Type B pancreatic cell (in vitro differentiated cells): ENCODE measurements at regions not wholly inside any gene's neighbourhood (a gene's known extent, or its start where the extent isn't known, plus 50 kb on each side); places are given as distances from the start of the nearest gene placed in this dataset.

Source experiments
- DNase-seq: peaks from one replicate; pipeline ENCODE4 v3.0.0; 2021; ENCODE audit warnings: mixed read lengths; ENCODE audit not compliant: unreplicated experiment; ENCODE audit errors: extremely low spot score
- H3K27ac Mint-ChIP-seq: 2 replicates; pipeline ENCODE4 v1.8.0; 2021; ENCODE audit warnings: mild to moderate bottlenecking, mixed read lengths
- H3K27me3 Mint-ChIP-seq: 2 replicates; pipeline ENCODE4 v1.8.0; 2021; ENCODE audit warnings: mixed read lengths
- H3K36me3 Mint-ChIP-seq: 2 replicates; pipeline ENCODE4 v1.8.0; 2021; ENCODE audit warnings: mixed read lengths
- H3K4me1 Mint-ChIP-seq: one replicate; pipeline ENCODE4 v1.8.0; 2021; ENCODE audit warnings: mixed read lengths; ENCODE audit not compliant: unreplicated experiment
- H3K4me3 Mint-ChIP-seq: 2 replicates; pipeline ENCODE4 v1.8.0; 2021; ENCODE audit warnings: mild to moderate bottlenecking, mixed read lengths
- H3K9me3 Mint-ChIP-seq: 2 replicates; pipeline ENCODE4 v1.8.0; 2021; ENCODE audit warnings: mixed read lengths
- CTCF ChIP-seq: fragments of 200-600 bp; sonication (generic); conservative IDR thresholded peaks from 2 replicates; pipeline ENCODE4 v1.5.0; 2021; ENCODE audit warnings: antibody characterized with exemption, mild to moderate bottlenecking

- DNase-seq: no peak
- H3K4me1 Mint-ChIP-seq: no peaks in the 10 kb centered on the region
- no peak overlapping the region for H3K27ac Mint-ChIP-seq
- H3K36me3 Mint-ChIP-seq: no peaks in the 10 kb centered on the region
- peaks cover 4% of the 10 kb centered on the region for H3K27me3 Mint-ChIP-seq
- no peaks in the 10 kb centered on the region for H3K9me3 Mint-ChIP-seq
- TF ChIP-seq CTCF: no peak
- no peak overlapping the region for H3K4me3 Mint-ChIP-seq
Measured at GRCh38 chr4:155001251-155001650, 207.2 kb upstream of the NPY2R start.

DNA sequence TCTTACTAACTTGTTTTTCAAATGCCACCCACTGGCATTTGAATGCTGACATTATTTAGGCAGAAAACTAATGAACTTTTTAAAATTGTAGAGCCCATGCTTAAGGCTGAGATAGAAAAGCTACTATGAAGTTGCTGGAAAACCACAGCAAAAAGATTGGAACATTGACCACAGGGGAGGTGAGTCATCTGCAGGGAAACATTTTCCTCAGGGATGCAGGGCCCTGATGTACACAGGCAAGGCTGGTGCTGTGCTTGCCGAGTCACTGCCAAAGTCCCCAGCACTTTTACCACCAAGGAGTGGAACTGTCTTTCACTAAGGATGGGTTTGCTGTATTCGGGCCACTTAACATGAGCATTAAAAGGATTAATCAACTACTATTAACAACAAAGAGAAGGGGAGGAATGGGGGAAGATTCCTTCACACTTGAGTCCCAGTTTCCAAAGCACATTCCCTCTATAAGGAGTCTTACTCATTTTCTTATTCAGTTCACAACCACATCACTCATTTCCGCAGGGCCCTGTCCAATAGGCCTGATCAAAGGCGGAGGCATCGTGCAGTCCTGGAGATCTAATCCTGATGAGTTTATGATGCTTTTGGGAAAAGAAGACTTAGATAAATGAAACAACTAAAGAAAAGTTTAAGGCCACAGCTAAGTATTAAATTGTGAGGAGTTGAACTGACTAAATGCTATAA, 202.9 kb upstream of the NPY2R start:
- no peak for DNase-seq
- Mint-ChIP-seq H3K4me1 (no peaks in the 10 kb centered on the region), H3K27ac (no peak overlapping the region), H3K36me3 (no peaks in the 10 kb centered on the region), H3K27me3 (peaks cover 4% of the 10 kb centered on the region), H3K4me3 (no peak overlapping the region), H3K9me3 (no peaks in the 10 kb centered on the region)
- no peak for TF ChIP-seq CTCF

DNA sequence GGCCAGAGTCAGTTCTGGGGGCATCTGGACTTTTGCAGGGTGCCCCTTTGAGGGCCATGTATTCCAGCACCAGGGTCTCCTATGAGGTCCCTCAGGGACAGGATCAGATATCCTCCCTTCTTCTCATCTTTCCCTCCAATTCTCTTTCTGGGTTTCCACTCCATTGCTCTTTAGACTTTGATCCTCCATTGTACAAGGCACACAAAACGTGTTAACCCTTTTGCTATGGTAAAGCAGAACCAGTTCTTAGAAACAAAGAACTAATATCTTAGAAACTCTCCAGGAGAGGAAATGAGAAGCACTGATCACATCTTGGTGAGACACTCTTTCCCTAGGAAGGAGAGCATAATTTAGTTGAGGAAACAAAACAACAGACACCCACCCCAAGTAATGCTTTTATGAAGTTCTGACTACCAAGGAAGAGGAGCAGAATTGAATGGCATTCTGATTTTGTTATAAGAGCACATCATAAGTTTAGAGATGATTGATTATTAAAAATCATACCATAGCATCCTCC, 200.7 kb upstream of the NPY2R start:
- H3K4me3 Mint-ChIP-seq: no peak overlapping the region
- no peak for TF ChIP-seq CTCF
- no peaks in the 10 kb centered on the region for H3K9me3 Mint-ChIP-seq
- H3K36me3 Mint-ChIP-seq: no peaks in the 10 kb centered on the region
- no peak overlapping the region for H3K27ac Mint-ChIP-seq
- peaks cover 4% of the 10 kb centered on the region for H3K27me3 Mint-ChIP-seq
- DNase-seq: no peak
- H3K4me1 Mint-ChIP-seq: no peaks in the 10 kb centered on the region

- no peak for TF ChIP-seq CTCF
- no peak overlapping the region for H3K4me3 Mint-ChIP-seq
- H3K36me3 Mint-ChIP-seq: no peaks in the 10 kb centered on the region
- H3K4me1 Mint-ChIP-seq: no peaks in the 10 kb centered on the region
- H3K27me3 Mint-ChIP-seq: peaks cover 4% of the 10 kb centered on the region
- no peak for DNase-seq
- no peak overlapping the region for H3K27ac Mint-ChIP-seq
- no peaks in the 10 kb centered on the region for H3K9me3 Mint-ChIP-seq
Measured at GRCh38 chr4:155008389-155008788, 200.0 kb upstream of the NPY2R start.

- H3K4me3 Mint-ChIP-seq: no peak overlapping the region
- no peaks in the 10 kb centered on the region for H3K9me3 Mint-ChIP-seq
- no peak overlapping the region for H3K27ac Mint-ChIP-seq
- TF ChIP-seq CTCF: no peak
- no peaks in the 10 kb centered on the region for H3K4me1 Mint-ChIP-seq
- peaks cover 4% of the 10 kb centered on the region for H3K27me3 Mint-ChIP-seq
- no peaks in the 10 kb centered on the region for H3K36me3 Mint-ChIP-seq
- DNase-seq: no peak
Measured at GRCh38 chr4:155009288-155009687, 199.1 kb upstream of the NPY2R start.
